GM12878 (cell line): ENCODE measurements at regions not wholly inside any gene's neighbourhood (a gene's known extent, or its start where the extent isn't known, plus 50 kb on each side); places are given as distances from the start of the nearest gene placed in this dataset.

ENCODE experiments used
- ATAC-seq: fragments of 200-7000 bp; cut with Tn5 transposase; 3 replicates; pipeline ENCODE4 v1.9.1; 2020; ENCODE audit warnings: mild to moderate bottlenecking, moderate library complexity
- BruUV-seq: library from RNA; stranded (reverse); fragments of 400-500 nt; replicated peaks from 2 replicates; lab custom pipeline; 2021; lab: Mats Ljungman, UMichigan
- CTCF ChIA-PET: fragments of 300-600 bp; sonication (Branson Sonifier 250); formaldehyde crosslinking; extraction: SDS; loops from one replicate; lab custom pipeline; 2021; ENCODE audit warnings: inconsistent platforms; lab: Yijun Ruan, JAX
- POLR2A ChIA-PET: fragments of 350-600 bp; formaldehyde crosslinking; extraction: SDS; loops from one replicate; lab custom pipeline; 2021; ENCODE audit warnings: inconsistent platforms; lab: Charles Lee
- RAD21 ChIA-PET: fragments of 300-600 bp; sonication (Branson Sonifier 250); formaldehyde crosslinking; loops from one replicate; lab custom pipeline; 2023; ENCODE audit warnings: antibody characterized with exemption; ENCODE audit not compliant: unreplicated experiment; lab: Charles Lee
- SMC1A ChIA-PET: fragments of 300-600 bp; sonication (Branson Sonifier 250); formaldehyde crosslinking; loops from one replicate; lab custom pipeline; 2023; ENCODE audit not compliant: unreplicated experiment, uncharacterized antibody; lab: Charles Lee
- DNase-seq: peaks from one replicate; pipeline ENCODE4 v3.0.0-alpha.2; 2011; ENCODE audit warnings: low read depth, low spot score
- FAIRE-seq: peaks from 3 replicates; lab custom pipeline; 2011; peaks lifted over from hg19 to GRCh38; lab: Jason Lieb, UNC
- H2AFZ ChIP-seq: 2 replicates; pipeline ENCODE4 v1.6.0; 2011; ENCODE audit warnings: low read depth, low read length, control low read depth; ENCODE audit not compliant: control insufficient read depth
- H3K27ac ChIP-seq: 2 replicates; pipeline ENCODE4 v1.5.1; 2011; ENCODE audit warnings: control low read depth; ENCODE audit not compliant: control insufficient read depth, insufficient read depth
- H3K27me3 ChIP-seq, 2 experiments: replicated peaks in 1 of 2; 2 replicates each; pipeline versions ENCODE4 v1.6.0 to v1.6.1; 2011; ENCODE audit warnings: low read length in 1 of 2; ENCODE audit not compliant: control insufficient read depth in 2 of 2, insufficient read depth in 2 of 2
- H3K36me3 ChIP-seq, 2 experiments: 2 replicates each; pipeline ENCODE4 v1.5.1; 2011; ENCODE audit warnings: low read length in 1 of 2; ENCODE audit not compliant: control insufficient read depth in 2 of 2, insufficient read depth in 2 of 2
- H3K4me1 ChIP-seq: 2 replicates; pipeline ENCODE4 v1.6.1; 2011; ENCODE audit warnings: mild to moderate bottlenecking, low read length, moderate library complexity, mixed read lengths; ENCODE audit not compliant: control insufficient read depth, insufficient read depth
- H3K4me2 ChIP-seq: 2 replicates; pipeline ENCODE4 v1.6.0; 2011; ENCODE audit warnings: control low read depth; ENCODE audit not compliant: control insufficient read depth, insufficient read depth
- H3K4me3 ChIP-seq: fragments of 200-600 bp; sonication (generic); 2 replicates; pipeline ENCODE4 v1.5.1; 2016
- H3K79me2 ChIP-seq: 2 replicates; pipeline ENCODE4 v1.6.0; 2011; ENCODE audit warnings: low read length; ENCODE audit not compliant: control insufficient read depth, insufficient read depth
- H3K9ac ChIP-seq: 2 replicates; pipeline ENCODE4 v1.8.0; 2011; ENCODE audit warnings: low read length, control low read depth, mixed read lengths; ENCODE audit not compliant: control insufficient read depth, insufficient read depth
- H3K9me3 ChIP-seq: replicated peaks from 3 replicates; pipeline ENCODE4 v1.5.1; 2011; ENCODE audit warnings: mild to moderate bottlenecking, low read length; ENCODE audit not compliant: control insufficient read depth, insufficient read depth
- H4K20me1 ChIP-seq: 2 replicates; pipeline ENCODE4 v1.6.0; 2011; ENCODE audit not compliant: control insufficient read depth, insufficient read depth
- ATF7 ChIP-seq: fragments of 450-650 bp; IDR thresholded peaks from 2 replicates; pipeline ENCODE4 v1.6.1; 2016; ENCODE audit warnings: low read depth, mild to moderate bottlenecking
- FOXM1 ChIP-seq: IDR thresholded peaks from 2 replicates; pipeline ENCODE4 v1.6.1; 2012; ENCODE audit warnings: low read depth, mild to moderate bottlenecking, inconsistent platforms, low read length, moderate library complexity
- MTA3 ChIP-seq: IDR thresholded peaks from 2 replicates; pipeline ENCODE4 v1.6.1; 2012; ENCODE audit warnings: low read length, inconsistent platforms, borderline replicate concordance
- MXI1 ChIP-seq: fragments of 150-350 bp; IDR thresholded peaks from 2 replicates; pipeline ENCODE4 v1.6.1; 2011; ENCODE audit warnings: low read depth, mild to moderate bottlenecking, inconsistent platforms, low read length, improper control_type of control experiment
- NR2C1 ChIP-seq: fragments of 450-650 bp; IDR thresholded peaks from 2 replicates; pipeline ENCODE4 v1.6.1; 2017; ENCODE audit warnings: antibody characterized with exemption, mild to moderate bottlenecking, moderate library complexity
- RCOR1 ChIP-seq: conservative IDR thresholded peaks from 2 replicates; pipeline ENCODE4 v1.6.1; 2012; ENCODE audit warnings: low read depth, low read length, improper control_type of control experiment
- RUNX3 ChIP-seq: IDR thresholded peaks from 2 replicates; pipeline ENCODE4 v1.6.1; 2012; ENCODE audit warnings: low read length, inconsistent platforms
- SMC3 ChIP-seq: IDR thresholded peaks from 2 replicates; pipeline ENCODE4 v1.6.1; 2011; ENCODE audit warnings: low read length, improper control_type of control experiment, borderline replicate concordance
- SREBF1 ChIP-seq: IDR thresholded peaks from 2 replicates; pipeline ENCODE4 v1.6.1; 2012; ENCODE audit warnings: mild to moderate bottlenecking, low read length
- STAT1 ChIP-seq: fragments of 450-650 bp; conservative IDR thresholded peaks from 2 replicates; pipeline ENCODE4 v1.6.1; 2014; ENCODE audit warnings: antibody characterized with exemption, mild to moderate bottlenecking
- TAF1 ChIP-seq: IDR thresholded peaks from 2 replicates; pipeline ENCODE4 v1.6.1; 2011; ENCODE audit warnings: mild to moderate bottlenecking, low read depth, low read length, borderline replicate concordance
- YY1 ChIP-seq: IDR thresholded peaks from 2 replicates; pipeline ENCODE4 v1.6.1; 2011; ENCODE audit warnings: low read depth, mild to moderate bottlenecking, low read length
- ZBED1 ChIP-seq: IDR thresholded peaks from 2 replicates; pipeline ENCODE4 v1.6.1; 2016; ENCODE audit warnings: borderline replicate concordance
- ZNF207 ChIP-seq: fragments of 450-650 bp; IDR thresholded peaks from 2 replicates; pipeline ENCODE4 v1.6.1; 2014; ENCODE audit warnings: antibody characterized with exemption, mild to moderate bottlenecking, borderline replicate concordance
- ZNF24 ChIP-seq: fragments of 450-650 bp; IDR thresholded peaks from 2 replicates; pipeline ENCODE4 v1.6.1; 2017; ENCODE audit warnings: antibody characterized with exemption, mild to moderate bottlenecking
- ZNF274 ChIP-seq: IDR thresholded peaks from one replicate; pipeline ENCODE4 v1.8.0; 2011; ENCODE audit not compliant: insufficient read length, insufficient read depth
- ZNF384 ChIP-seq: IDR thresholded peaks from 2 replicates; pipeline ENCODE4 v1.6.1; 2012; ENCODE audit warnings: low read depth, mild to moderate bottlenecking, low read length, improper control_type of control experiment, borderline replicate concordance
- WGBS: methylation state at CpG from one replicate; pipeline ENCODE4 v1.1.6; 2016; ENCODE audit warnings: low lambda C conversion rate; ENCODE audit not compliant: insufficient replicate concordance, insufficient coverage; ENCODE audit errors: missing lambda C conversion rate; 5-methylcytosine and 5-hydroxymethylcytosine counted together
- in situ Hi-C: fragments of 300-500 bp; cut with MboI; formaldehyde crosslinking; loops from 9 replicates; pipeline ENCODE4 v1.14.3; 2018; ENCODE audit warnings: mixed read lengths
- intact Hi-C: fragments of 100-400 bp; cut with micrococcal nuclease; formaldehyde crosslinking; loops from one replicate; pipeline ENCODE4 v1.14.2; 2022; ENCODE audit not compliant: unreplicated experiment
- TF ChIP-seq, protein P1 (sequence below): IDR thresholded peaks from 2 replicates; pipeline ENCODE4 v1.6.1; 2012; ENCODE audit warnings: low read depth, low read length, improper control_type of control experiment
- TF ChIP-seq, protein P2 (sequence below): fragments of 450-650 bp; IDR thresholded peaks from 2 replicates; pipeline ENCODE4 v1.6.1; 2017; ENCODE audit warnings: borderline replicate concordance

- Histone ChIP-seq H4K20me1 (no peaks in the 10 kb centered on the region), H3K4me2 (no peak overlapping the region), H3K27ac (no peak overlapping the region), H3K36me3 (no peaks in the 10 kb centered on the region), H2AFZ (no peak overlapping the region), H3K9ac (no peak overlapping the region), H3K79me2 (no peaks in the 10 kb centered on the region), H3K4me1 (no peaks in the 10 kb centered on the region), H3K4me3 (no peak overlapping the region), H3K27me3 (no peaks in the 10 kb centered on the region), H3K9me3 (no peaks in the 10 kb centered on the region)
- POLR2A ChIA-PET, result no interaction called here
- ATAC-seq, result no peak
- FAIRE-seq, result no peak
- no peak for DNase-seq
- CTCF ChIA-PET, result no interaction called here
- SMC1A ChIA-PET, result no interaction called here
- WGBS, result 13% methylated on average over 2 of the region's 2 CpGs
- intact Hi-C loops, result no loop called here
- RAD21 ChIA-PET, result no interaction called here
- no TSS peak for BruUV-seq
- in situ Hi-C loops, result no loop called here
- TF ChIP-seq MXI1 (no peak), SREBF1 (no peak), SMC3 (no peak), YY1 (no peak), ZNF24 (no peak), ZNF384 (no peak), FOXM1 (no peak), ZNF207 (no peak), ATF7 (no peak), MTA3 (no peak), RUNX3 (no peak), NR2C1 (no peak), ZNF274 (no peak), STAT1 (no peak), TAF1 (no peak), RCOR1 (no peak), ZBED1 (no peak)
- TF ChIP-seq, protein P1, sequence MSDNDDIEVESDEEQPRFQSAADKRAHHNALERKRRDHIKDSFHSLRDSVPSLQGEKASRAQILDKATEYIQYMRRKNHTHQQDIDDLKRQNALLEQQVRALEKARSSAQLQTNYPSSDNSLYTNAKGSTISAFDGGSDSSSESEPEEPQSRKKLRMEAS, result no peak
- TF ChIP-seq, protein P2, sequence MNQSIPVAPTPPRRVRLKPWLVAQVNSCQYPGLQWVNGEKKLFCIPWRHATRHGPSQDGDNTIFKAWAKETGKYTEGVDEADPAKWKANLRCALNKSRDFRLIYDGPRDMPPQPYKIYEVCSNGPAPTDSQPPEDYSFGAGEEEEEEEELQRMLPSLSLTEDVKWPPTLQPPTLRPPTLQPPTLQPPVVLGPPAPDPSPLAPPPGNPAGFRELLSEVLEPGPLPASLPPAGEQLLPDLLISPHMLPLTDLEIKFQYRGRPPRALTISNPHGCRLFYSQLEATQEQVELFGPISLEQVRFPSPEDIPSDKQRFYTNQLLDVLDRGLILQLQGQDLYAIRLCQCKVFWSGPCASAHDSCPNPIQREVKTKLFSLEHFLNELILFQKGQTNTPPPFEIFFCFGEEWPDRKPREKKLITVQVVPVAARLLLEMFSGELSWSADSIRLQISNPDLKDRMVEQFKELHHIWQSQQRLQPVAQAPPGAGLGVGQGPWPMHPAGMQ, result no peak
These were observed 69.6 kb upstream of the DSEL start for GRCh38 chr18:67586101-67586500.
